Lower leg skin (tissue), 4 donors: ENCODE measurements at regions not wholly inside any gene's neighbourhood (a gene's known extent, or its start where the extent isn't known, plus 50 kb on each side); places are given as distances from the start of the nearest gene placed in this dataset.

Experiments
- DNase-seq, 2 donors: peaks; one replicate each; pipeline ENCODE4 v3.0.0-alpha.2; 2019; ENCODE audit warnings: low spot score in 2 of 2
- H3K4me3 ChIP-seq: fragments of 200-600 bp; sonication (generic); 2 replicates; pipeline ENCODE4 v1.5.1; 2017; ENCODE audit warnings: mild to moderate bottlenecking, low read depth; ENCODE audit not compliant: poor library complexity, severe bottlenecking
- POLR2A ChIP-seq, 2 donors: fragments of 450-650 bp; IDR thresholded peaks; one replicate each; pipeline ENCODE4 v1.6.1; 2016 to 2017; ENCODE audit warnings: antibody characterized with exemption in 2 of 2, mild to moderate bottlenecking in 1 of 2, moderate library complexity in 1 of 2
- WGBS, 2 donors: methylation state at CpG; one replicate each; pipeline ENCODE4 v1.1.5; 2018; 5-methylcytosine and 5-hydroxymethylcytosine counted together
- intact Hi-C: fragments of 100-400 bp; cut with DNase I; formaldehyde crosslinking; loops from one replicate; pipeline ENCODE4 v1.15.0; 2023; ENCODE audit warnings: low total_unique reads
- TF ChIP-seq, protein P1 (sequence below), 3 donors: fragments of 450-650 bp; IDR thresholded peaks; one replicate each; pipeline ENCODE4 v1.5.1; 2016; ENCODE audit warnings: antibody characterized with exemption in 3 of 3, mild to moderate bottlenecking in 3 of 3, moderate library complexity in 2 of 3

DNA sequence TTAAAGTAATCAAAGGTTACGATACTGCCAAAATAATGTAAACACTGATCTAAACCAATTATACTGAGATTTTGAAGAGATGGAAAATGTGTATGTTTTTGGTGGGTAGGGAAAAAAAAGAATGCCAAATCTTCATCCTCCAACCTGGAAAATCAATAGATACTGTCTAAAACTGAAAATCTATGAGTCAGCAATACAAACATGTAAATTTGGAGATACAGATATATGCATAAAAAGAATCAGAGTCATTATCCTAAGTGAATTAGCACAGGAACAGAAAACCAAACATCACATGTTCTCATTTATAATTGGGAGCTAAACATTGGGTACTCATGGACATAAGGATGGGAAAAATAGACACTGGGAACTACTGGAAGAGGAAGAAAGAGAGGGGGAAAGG is 197.4 kb upstream of the TRPC5 start:
- no peak overlapping the region for H3K4me3 ChIP-seq
- WGBS, 2 donors: 94 to 96% methylated on average over 1 of the region's 1 CpG
- DNase-seq: no peak
- TF ChIP-seq, protein P1, sequence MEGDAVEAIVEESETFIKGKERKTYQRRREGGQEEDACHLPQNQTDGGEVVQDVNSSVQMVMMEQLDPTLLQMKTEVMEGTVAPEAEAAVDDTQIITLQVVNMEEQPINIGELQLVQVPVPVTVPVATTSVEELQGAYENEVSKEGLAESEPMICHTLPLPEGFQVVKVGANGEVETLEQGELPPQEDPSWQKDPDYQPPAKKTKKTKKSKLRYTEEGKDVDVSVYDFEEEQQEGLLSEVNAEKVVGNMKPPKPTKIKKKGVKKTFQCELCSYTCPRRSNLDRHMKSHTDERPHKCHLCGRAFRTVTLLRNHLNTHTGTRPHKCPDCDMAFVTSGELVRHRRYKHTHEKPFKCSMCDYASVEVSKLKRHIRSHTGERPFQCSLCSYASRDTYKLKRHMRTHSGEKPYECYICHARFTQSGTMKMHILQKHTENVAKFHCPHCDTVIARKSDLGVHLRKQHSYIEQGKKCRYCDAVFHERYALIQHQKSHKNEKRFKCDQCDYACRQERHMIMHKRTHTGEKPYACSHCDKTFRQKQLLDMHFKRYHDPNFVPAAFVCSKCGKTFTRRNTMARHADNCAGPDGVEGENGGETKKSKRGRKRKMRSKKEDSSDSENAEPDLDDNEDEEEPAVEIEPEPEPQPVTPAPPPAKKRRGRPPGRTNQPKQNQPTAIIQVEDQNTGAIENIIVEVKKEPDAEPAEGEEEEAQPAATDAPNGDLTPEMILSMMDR (IDR thresholded peaks at IDR 0.05): no peak
- no peak for TF ChIP-seq POLR2A (IDR thresholded peaks at IDR 0.05)
- intact Hi-C loops: no loop called here

DNA sequence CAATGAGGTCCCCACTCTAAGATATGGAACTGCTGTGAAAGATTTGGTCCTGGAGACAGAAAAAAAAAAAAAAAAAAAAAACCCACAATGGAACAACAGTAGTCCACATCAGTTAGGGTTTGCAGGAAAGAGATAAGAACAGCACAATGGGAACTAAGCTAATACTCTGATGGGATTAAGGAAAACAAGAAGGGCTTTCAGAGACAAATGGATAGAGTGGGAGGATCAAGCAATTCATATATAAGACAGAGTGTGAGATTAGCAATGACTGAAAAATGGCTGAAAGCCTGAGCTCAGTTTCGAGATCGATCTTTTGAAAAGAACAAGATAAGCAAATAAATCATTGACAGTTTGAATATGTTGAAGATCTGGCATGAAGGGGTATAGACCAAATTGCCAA is 188.4 kb upstream of the TRPC5 start:
- whole genome bisulfite sequencing, 2 donors: 67 to 79% methylated on average over 2 of the region's 2 CpGs
- no peak overlapping the region for H3K4me3 ChIP-seq
- DNase-seq: no peak
- TF ChIP-seq, protein P1 (IDR thresholded peaks at IDR 0.05): no peak
- no peak for TF ChIP-seq POLR2A (IDR thresholded peaks at IDR 0.05)
- intact Hi-C loops: no loop called here

DNA sequence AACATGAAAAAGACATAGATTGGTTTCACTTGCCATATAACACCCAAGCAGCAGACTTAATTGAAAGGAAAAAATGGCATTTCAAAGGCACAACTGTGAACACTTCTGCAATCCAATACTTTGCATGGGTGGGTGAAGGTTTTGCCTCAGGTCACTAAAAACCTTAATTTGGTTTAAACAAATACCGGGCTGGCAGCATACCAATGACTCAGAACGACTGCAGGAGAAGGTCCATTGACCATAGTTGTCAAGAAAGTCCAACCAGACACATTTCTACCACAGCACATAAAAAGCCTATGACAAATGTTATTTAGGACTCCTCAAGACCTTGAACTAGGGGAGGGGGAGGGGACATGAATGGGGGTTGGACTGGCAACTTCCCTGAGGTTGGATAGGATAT is 183.6 kb upstream of the TRPC5 start:
- no peak for DNase-seq
- WGBS, 2 donors: 42 to 49% methylated on average over 2 of the region's 2 CpGs
- no peak overlapping the region for H3K4me3 ChIP-seq
- intact Hi-C loops: no loop called here
- TF ChIP-seq POLR2A (IDR thresholded peaks at IDR 0.05): no peak
- TF ChIP-seq, protein P1 (IDR thresholded peaks at IDR 0.05): no peak

DNA sequence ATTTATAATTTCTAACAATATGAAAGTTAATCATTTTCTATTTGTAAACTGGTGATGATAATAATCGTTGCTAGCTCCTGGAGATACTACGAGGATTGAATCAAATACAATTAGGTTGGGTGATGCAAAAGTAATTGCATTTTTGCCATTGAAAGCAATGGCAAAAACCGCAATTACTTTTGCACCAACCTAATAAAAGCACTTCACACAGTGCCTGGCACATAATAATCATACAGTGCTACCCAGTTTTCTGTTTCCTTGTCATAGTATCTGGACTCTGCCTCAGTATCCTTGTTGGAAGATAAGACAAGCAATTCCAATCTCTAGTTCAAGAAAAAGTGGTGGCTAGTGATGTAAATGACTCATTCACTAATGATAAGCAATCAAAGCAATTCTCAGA is 176.8 kb upstream of the TRPC5 start:
- TF ChIP-seq POLR2A (IDR thresholded peaks at IDR 0.05): no peak
- TF ChIP-seq, protein P1 (IDR thresholded peaks at IDR 0.05): no peak
- 41 to 75% methylated on average over 3 of the region's 3 CpGs for WGBS, 2 donors
- DNase-seq: no peak
- intact Hi-C loops: no loop called here
- no peak overlapping the region for H3K4me3 ChIP-seq

DNA sequence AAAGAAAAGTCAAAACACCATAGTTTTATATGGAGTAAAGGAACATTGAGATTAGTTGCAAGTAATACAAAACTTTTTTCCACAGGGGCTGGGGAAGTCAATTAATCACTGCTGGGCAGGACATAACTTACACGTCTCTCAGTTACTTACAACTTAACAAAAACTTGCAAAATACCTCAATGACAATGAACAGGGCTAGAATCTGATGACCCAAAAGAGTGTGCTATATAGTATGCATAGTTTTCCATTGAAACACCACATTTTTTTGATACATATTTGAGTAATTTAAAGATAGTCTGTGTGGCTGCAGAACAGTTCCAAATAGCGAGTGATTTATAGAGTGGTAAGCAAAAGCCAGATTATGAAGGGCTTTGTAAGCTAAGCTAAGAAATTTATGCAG is 172.3 kb upstream of the TRPC5 start:
- intact Hi-C loops: no loop called here
- no peak for TF ChIP-seq POLR2A (IDR thresholded peaks at IDR 0.05)
- TF ChIP-seq, protein P1 (IDR thresholded peaks at IDR 0.05): no peak
- 51 to 62% methylated on average over 2 of the region's 2 CpGs for WGBS, 2 donors
- DNase-seq: no peak
- H3K4me3 ChIP-seq: no peak overlapping the region

DNA sequence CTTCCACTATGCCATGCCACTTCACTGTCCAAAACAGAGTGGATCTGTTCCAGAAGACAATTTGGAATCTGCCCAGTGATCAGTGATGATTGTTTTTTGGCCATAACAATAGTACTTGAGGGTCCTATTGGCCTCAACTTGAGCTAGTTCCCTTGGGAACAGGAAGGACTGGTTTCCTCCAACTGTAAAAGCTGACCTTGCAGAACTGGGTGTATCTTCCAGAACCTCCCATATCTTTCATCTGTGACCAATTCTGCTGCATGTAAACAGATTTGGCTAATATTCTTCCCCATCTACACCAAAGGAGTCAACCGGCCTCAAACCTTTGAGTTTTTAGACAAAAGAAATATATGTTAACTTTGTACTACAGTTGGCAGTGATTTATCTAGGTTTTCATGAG is 165.1 kb upstream of the TRPC5 start:
- intact Hi-C loops: no loop called here
- DNase-seq: no peak
- H3K4me3 ChIP-seq: no peak overlapping the region
- 43 to 46% methylated on average over 1 of the region's 1 CpG for WGBS, 2 donors
- TF ChIP-seq POLR2A (IDR thresholded peaks at IDR 0.05): no peak
- TF ChIP-seq, protein P1 (IDR thresholded peaks at IDR 0.05): no peak
